Chondrocyte (in vitro differentiated cells): ENCODE measurements at regions not wholly inside any gene's neighbourhood (a gene's known extent, or its start where the extent isn't known, plus 50 kb on each side); places are given as distances from the start of the nearest gene placed in this dataset.

Experiments used
- DNase-seq: peaks from one replicate; pipeline ENCODE4 v3.0.0; 2021; ENCODE audit warnings: mixed read lengths, low spot score
- H3K27ac Mint-ChIP-seq: one replicate; pipeline ENCODE4 v1.8.0; 2021; ENCODE audit warnings: mild to moderate bottlenecking, moderate library complexity, mixed read lengths; ENCODE audit not compliant: unreplicated experiment
- H3K27me3 Mint-ChIP-seq: 2 replicates; pipeline ENCODE4 v1.8.0; 2021; ENCODE audit warnings: low read depth, mixed read lengths
- H3K36me3 Mint-ChIP-seq: 2 replicates; pipeline ENCODE4 v1.8.0; 2021; ENCODE audit warnings: low read depth, mixed read lengths
- H3K4me1 Mint-ChIP-seq: 2 replicates; pipeline ENCODE4 v1.8.0; 2021; ENCODE audit warnings: low read depth, mild to moderate bottlenecking, mixed read lengths
- H3K4me3 Mint-ChIP-seq: one replicate; pipeline ENCODE4 v1.8.0; 2021; ENCODE audit warnings: mild to moderate bottlenecking, moderate library complexity, mixed read lengths; ENCODE audit not compliant: unreplicated experiment
- H3K9me3 Mint-ChIP-seq: 2 replicates; pipeline ENCODE4 v1.8.0; 2021; ENCODE audit warnings: low read depth, mixed read lengths
- CTCF ChIP-seq: fragments of 200-600 bp; sonication (generic); IDR thresholded peaks from 2 replicates; pipeline ENCODE4 v1.5.0; 2021; ENCODE audit warnings: antibody characterized with exemption, mild to moderate bottlenecking, moderate library complexity

- Mint-ChIP-seq H3K36me3 (no peaks in the 10 kb centered on the region), H3K9me3 (peaks cover 8% of the 10 kb centered on the region), H3K4me3 (no peak overlapping the region), H3K4me1 (peaks cover 3% of the 10 kb centered on the region), H3K27me3 (no peaks in the 10 kb centered on the region), H3K27ac (peak overlapping the region; percentile 6)
- no peak for TF ChIP-seq CTCF
- no peak for DNase-seq
These were observed 296.6 kb upstream of the MPDZ start for GRCh38 chr9:13576101-13576500.

- H3K27me3 Mint-ChIP-seq, result no peaks in the 10 kb centered on the region
- DNase-seq, result no peak
- no peak overlapping the region for H3K27ac Mint-ChIP-seq
These were observed 296.1 kb upstream of the MPDZ start for GRCh38 chr9:13575558-13575957.

GRCh38 chr9:13570068-13570974 lies 290.8 kb upstream of the MPDZ start:
- no peaks in the 10 kb centered on the region for H3K36me3 Mint-ChIP-seq
- no peak for TF ChIP-seq CTCF
- no peak overlapping the region for H3K4me3 Mint-ChIP-seq
- peaks cover 8% of the 10 kb centered on the region for H3K9me3 Mint-ChIP-seq
- H3K27ac Mint-ChIP-seq, result peak overlapping the region; percentile 78
- DNase-seq, result no peak
- H3K27me3 Mint-ChIP-seq, result no peaks in the 10 kb centered on the region
- peaks cover 34% of the 10 kb centered on the region for H3K4me1 Mint-ChIP-seq

More at GRCh38 chr9:13575558-13575957, 296.1 kb upstream of the MPDZ start:
- H3K4me1 Mint-ChIP-seq, result peaks cover 7% of the 10 kb centered on the region
- no peak overlapping the region for H3K4me3 Mint-ChIP-seq
- no peaks in the 10 kb centered on the region for H3K36me3 Mint-ChIP-seq
- H3K9me3 Mint-ChIP-seq, result peaks cover 8% of the 10 kb centered on the region
- no peak for TF ChIP-seq CTCF

- no peaks in the 10 kb centered on the region for H3K36me3 Mint-ChIP-seq
- peaks cover 8% of the 10 kb centered on the region for H3K9me3 Mint-ChIP-seq
- H3K27ac Mint-ChIP-seq, result peak overlapping the region; percentile 78
- H3K27me3 Mint-ChIP-seq, result no peaks in the 10 kb centered on the region
- no peak for TF ChIP-seq CTCF
- DNase-seq, result no peak
- H3K4me3 Mint-ChIP-seq, result no peak overlapping the region
- peaks cover 34% of the 10 kb centered on the region for H3K4me1 Mint-ChIP-seq
These were observed 290.1 kb upstream of the MPDZ start for GRCh38 chr9:13569602-13570067.

- Mint-ChIP-seq H3K27ac (peak overlapping the region; percentile 83), H3K36me3 (no peaks in the 10 kb centered on the region), H3K9me3 (peaks cover 3% of the 10 kb centered on the region), H3K27me3 (no peaks in the 10 kb centered on the region), H3K4me3 (peak overlapping the region; percentile 64), H3K4me1 (peaks cover 34% of the 10 kb centered on the region)
- no peak for DNase-seq
- TF ChIP-seq CTCF, result no peak
These were observed 289.5 kb upstream of the MPDZ start for GRCh38 chr9:13568841-13569601.
